Thyroid gland (tissue), 4 donors: ENCODE measurements at regions not wholly inside any gene's neighbourhood (a gene's known extent, or its start where the extent isn't known, plus 50 kb on each side); places are given as distances from the start of the nearest gene placed in this dataset.

Experiments used
- CTCF ChIP-seq, 6 experiments: fragments of 200-600 bp in 3 of 6; fragments of 450-650 bp in 3 of 6; sonication (generic) in 3 of 6; IDR thresholded peaks; one replicate each; pipeline ENCODE4 v1.5.1; 2016 to 2019; ENCODE audit warnings: antibody characterized with exemption in 6 of 6, mild to moderate bottlenecking in 2 of 6, inconsistent platforms in 1 of 6, moderate library complexity in 1 of 6
- POLR2A ChIP-seq, 2 donors: fragments of 450-650 bp; IDR thresholded peaks; one replicate each; pipeline ENCODE4 v1.6.1; 2017; ENCODE audit warnings: antibody characterized with exemption in 2 of 2, mild to moderate bottlenecking in 2 of 2, moderate library complexity in 1 of 2

DNA sequence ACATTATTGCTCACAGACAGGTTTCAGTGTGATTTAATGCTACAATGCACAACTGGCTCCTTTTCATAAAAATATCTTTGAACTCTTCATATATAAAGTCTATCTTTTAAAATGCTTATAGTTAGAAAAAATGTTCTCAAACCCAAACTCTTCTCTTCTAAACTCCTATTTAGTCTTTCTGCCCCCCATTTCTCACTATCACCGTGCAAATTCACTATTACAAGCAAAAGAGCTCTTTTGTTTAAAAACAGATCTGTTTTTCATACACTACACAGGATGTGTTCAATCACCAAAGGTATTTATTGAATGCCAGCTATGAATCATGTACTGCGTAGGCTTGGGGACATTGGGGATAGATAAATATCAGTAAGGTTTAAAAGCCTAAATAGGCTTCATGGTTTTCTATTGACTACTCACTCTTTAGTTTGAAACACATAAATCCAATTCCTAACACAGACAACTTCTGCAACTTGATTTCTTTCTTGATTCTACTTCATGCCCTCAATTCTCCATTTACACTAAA is 692.3 kb downstream of the C12orf50 start:
- no peak for TF ChIP-seq CTCF (IDR thresholded peaks at IDR 0.05)
- no peak for TF ChIP-seq POLR2A (IDR thresholded peaks at IDR 0.05)
